ENCODE measurements at regions not wholly inside any gene's neighbourhood (a gene's known extent, or its start where the extent isn't known, plus 50 kb on each side); places are given as distances from the start of the nearest gene placed in this dataset.
"Not testable (repeated sequence)": the region's sequence is repeated elsewhere in the genome, so short reads cannot be mapped to it uniquely, and the experiment has no call there.

DNA sequence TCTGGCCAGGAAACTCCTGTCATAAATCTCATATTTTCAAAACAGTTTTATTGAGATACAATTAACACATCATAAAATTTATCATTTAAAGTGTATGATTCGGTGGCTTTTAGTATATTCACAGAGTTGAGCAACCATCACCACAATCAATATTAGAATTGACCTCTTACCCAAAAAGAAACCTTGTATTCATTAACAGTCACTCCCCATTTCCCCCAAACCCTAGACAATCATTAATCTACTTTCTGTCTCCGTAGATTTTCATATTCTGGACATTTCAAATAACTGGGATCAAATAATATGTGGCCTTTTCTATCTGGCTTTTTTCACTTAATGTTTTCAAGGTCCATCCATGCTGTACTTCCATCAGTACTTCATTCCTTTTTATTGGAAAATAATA lies 145.7 kb upstream of the RORA start:
- DNase-seq (no peak), ATAC-seq (ENCODE audit: low read depth) (no peak)
- Mint-ChIP-seq H3K4me3 (no peak overlapping the region), H3K4me1 (no peaks in the 10 kb centered on the region), H3K27me3 (no peaks in the 10 kb centered on the region), H3K36me3 (ENCODE audit: low read depth) (no peaks in the 10 kb centered on the region), H3K27ac (no peak overlapping the region), H3K9me3 (peaks cover 2% of the 10 kb centered on the region)
- intact Hi-C loops (cut with micrococcal nuclease), result no loop called here
- POLR2A ChIA-PET, result no interaction called here
- CTCF ChIA-PET, result no interaction called here
- TF ChIP-seq, protein P1, sequence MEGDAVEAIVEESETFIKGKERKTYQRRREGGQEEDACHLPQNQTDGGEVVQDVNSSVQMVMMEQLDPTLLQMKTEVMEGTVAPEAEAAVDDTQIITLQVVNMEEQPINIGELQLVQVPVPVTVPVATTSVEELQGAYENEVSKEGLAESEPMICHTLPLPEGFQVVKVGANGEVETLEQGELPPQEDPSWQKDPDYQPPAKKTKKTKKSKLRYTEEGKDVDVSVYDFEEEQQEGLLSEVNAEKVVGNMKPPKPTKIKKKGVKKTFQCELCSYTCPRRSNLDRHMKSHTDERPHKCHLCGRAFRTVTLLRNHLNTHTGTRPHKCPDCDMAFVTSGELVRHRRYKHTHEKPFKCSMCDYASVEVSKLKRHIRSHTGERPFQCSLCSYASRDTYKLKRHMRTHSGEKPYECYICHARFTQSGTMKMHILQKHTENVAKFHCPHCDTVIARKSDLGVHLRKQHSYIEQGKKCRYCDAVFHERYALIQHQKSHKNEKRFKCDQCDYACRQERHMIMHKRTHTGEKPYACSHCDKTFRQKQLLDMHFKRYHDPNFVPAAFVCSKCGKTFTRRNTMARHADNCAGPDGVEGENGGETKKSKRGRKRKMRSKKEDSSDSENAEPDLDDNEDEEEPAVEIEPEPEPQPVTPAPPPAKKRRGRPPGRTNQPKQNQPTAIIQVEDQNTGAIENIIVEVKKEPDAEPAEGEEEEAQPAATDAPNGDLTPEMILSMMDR (IDR thresholded peaks at IDR 0.05), result no peak

- Mint-ChIP-seq H3K4me1 (no peaks in the 10 kb centered on the region), H3K36me3 (ENCODE audit: low read depth) (no peaks in the 10 kb centered on the region), H3K9me3 (peaks cover 7% of the 10 kb centered on the region), H3K27ac (no peak overlapping the region), H3K27me3 (no peaks in the 10 kb centered on the region), H3K4me3 (no peak overlapping the region)
- TF ChIP-seq, protein P1 (IDR thresholded peaks at IDR 0.05), result no peak
- CTCF ChIA-PET, result no interaction called here
- no peak for DNase-seq
- intact Hi-C loops (cut with micrococcal nuclease), result no loop called here
- no peak for ATAC-seq (ENCODE audit: low read depth)
- POLR2A ChIA-PET, result no interaction called here
These were observed 138.9 kb upstream of the RORA start for GRCh38 chr15:61367953-61368352.

DNA sequence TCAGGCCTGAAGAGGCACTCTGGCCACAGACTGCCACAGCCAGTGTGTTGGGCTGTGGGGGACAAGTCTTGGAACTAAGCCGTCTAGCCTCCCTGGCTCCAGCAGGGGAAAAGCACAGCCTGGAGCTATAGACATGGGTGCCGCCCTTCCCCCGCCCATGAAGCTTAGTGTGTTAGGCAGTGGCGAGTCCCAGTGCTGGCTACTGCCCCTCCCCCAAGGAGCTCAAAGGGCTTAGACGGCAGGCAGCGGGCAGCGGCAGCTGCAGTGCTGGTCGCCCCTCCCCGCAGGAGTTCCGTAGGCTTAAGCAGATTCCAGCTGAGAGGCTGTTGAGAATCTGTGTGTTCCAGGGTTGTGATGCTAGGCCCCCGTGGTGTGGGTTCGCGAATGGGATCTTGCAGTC lies 135.8 kb upstream of the RORA start:
- ChIA-PET CTCF (no interaction called here), POLR2A (no interaction called here)
- H3K4me3 Mint-ChIP-seq, result no peak overlapping the region
- no peaks in the 10 kb centered on the region for H3K36me3 Mint-ChIP-seq (ENCODE audit: low read depth)
- TF ChIP-seq, protein P1 (IDR thresholded peaks at IDR 0.05), result no peak
- ATAC-seq (ENCODE audit: low read depth) (no peak), DNase-seq (no peak)
- H3K27me3 Mint-ChIP-seq, result no peaks in the 10 kb centered on the region
- no peak overlapping the region for H3K27ac Mint-ChIP-seq
- H3K4me1 Mint-ChIP-seq, result no peaks in the 10 kb centered on the region
- intact Hi-C loops (cut with micrococcal nuclease), result no loop called here
- peaks cover 8% of the 10 kb centered on the region for H3K9me3 Mint-ChIP-seq

DNA sequence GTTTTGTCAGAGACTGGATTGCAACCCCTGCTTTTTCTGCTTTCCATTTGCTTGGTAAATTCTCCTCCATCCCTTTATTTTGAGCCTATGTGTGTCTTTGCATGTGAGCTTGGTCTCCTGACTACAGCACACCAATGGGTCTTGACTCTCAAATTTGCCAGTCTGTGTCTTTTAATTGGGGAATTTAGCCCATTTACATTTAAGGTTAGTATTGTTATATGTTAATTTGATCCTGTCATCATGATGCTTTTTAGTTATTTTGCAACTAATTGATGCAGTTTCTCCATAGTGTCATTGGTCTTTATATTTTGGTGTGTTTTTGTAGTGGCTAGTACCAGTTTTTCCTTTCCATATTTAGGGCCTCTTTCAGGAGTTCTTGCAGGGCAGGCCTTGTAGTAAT lies 133.8 kb upstream of the RORA start:
- intact Hi-C loops (cut with micrococcal nuclease); POLR2A ChIA-PET; H3K27me3 Mint-ChIP-seq: not testable (repeated sequence)

DNA sequence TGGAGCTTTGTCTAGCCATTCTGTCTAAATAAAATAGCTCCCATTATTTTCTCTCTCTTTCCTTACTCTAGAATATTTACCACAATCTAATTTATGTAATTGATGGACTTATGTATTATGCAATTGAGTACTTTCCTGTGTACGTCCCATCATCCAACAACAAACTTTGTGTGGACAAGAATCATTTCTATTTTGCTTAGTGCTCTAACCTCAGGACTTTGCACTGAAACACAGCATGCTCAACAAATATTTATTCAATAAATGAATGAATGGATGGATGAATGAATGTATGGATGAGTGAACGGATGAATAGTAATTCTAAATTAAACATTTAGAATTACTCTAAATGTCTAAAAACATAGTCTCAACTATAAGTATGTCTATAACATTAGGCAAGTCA lies 115.2 kb upstream of the RORA start:
- no peak for DNase-seq
- peaks cover 10% of the 10 kb centered on the region for H3K9me3 Mint-ChIP-seq
- no peaks in the 10 kb centered on the region for H3K36me3 Mint-ChIP-seq (ENCODE audit: low read depth)
- H3K4me1 Mint-ChIP-seq, result no peaks in the 10 kb centered on the region
- H3K27ac Mint-ChIP-seq, result no peak overlapping the region
- H3K27me3 Mint-ChIP-seq, result peaks cover 3% of the 10 kb centered on the region
- ATAC-seq (ENCODE audit: low read depth), result no peak
- TF ChIP-seq, protein P1 (IDR thresholded peaks at IDR 0.05), result no peak
- intact Hi-C loops (cut with micrococcal nuclease), result no loop called here
- POLR2A ChIA-PET, result no interaction called here
- CTCF ChIA-PET, result no interaction called here
- no peak overlapping the region for H3K4me3 Mint-ChIP-seq

More for the DNA sequence above, 133.8 kb upstream of the RORA start:
- ATAC-seq (ENCODE audit: low read depth); H3K4me3 Mint-ChIP-seq; H3K4me1 Mint-ChIP-seq; DNase-seq; CTCF ChIA-PET; H3K27ac Mint-ChIP-seq; H3K36me3 Mint-ChIP-seq (ENCODE audit: low read depth): not testable (repeated sequence)
- peaks cover 15% of the 10 kb centered on the region for H3K9me3 Mint-ChIP-seq

DNA sequence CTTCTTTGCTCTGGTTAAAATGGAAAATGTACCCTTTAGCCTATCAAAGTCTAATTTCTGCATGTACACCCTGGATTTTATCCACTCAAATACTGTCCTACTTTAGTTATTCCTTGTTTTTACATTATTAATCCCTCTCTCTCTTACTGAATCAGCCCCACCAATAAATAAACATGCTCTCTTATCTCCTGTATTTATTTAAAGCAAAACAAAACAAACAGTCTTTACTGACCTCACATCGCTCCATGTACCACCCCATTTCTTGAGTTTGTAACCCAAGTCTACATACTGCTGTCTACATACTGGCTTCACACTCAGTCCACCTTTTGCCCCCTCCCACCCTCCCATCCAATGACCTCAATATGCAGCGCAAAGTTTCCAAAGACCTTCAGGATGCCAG lies 113.3 kb upstream of the RORA start:
- no peaks in the 10 kb centered on the region for H3K36me3 Mint-ChIP-seq (ENCODE audit: low read depth)
- H3K4me3 Mint-ChIP-seq, result no peak overlapping the region
- TF ChIP-seq, protein P1 (IDR thresholded peaks at IDR 0.05), result no peak
- ATAC-seq (ENCODE audit: low read depth) (no peak), DNase-seq (no peak)
- H3K27me3 Mint-ChIP-seq, result peaks cover 3% of the 10 kb centered on the region
- ChIA-PET CTCF (no interaction called here), POLR2A (no interaction called here)
- no peaks in the 10 kb centered on the region for H3K4me1 Mint-ChIP-seq
- no peak overlapping the region for H3K27ac Mint-ChIP-seq
- peaks cover 10% of the 10 kb centered on the region for H3K9me3 Mint-ChIP-seq
- intact Hi-C loops (cut with micrococcal nuclease), result no loop called here

All from activated B cell treated with CpG ODN at 0.5 μM for 24 hours (primary cell).